ENCODE measurements at regions not wholly inside any gene's neighbourhood (a gene's known extent, or its start where the extent isn't known, plus 50 kb on each side); places are given as distances from the start of the nearest gene placed in this dataset.

- H3K9me3 ChIP-seq: peaks cover 0 to 40% (median 25%) of the 10 kb centered on the region in 8 donors
- 88 to 96% (median 89%) methylated on average over 9 of the region's 9 CpGs for WGBS, 5 donors
- intact Hi-C loops (cut with DNase I; ENCODE audit: low total_unique reads): no loop called here
- H3K4me3 ChIP-seq: no peak overlapping the region
- no peak for TF ChIP-seq POLR2A (IDR thresholded peaks at IDR 0.05)
- TF ChIP-seq CTCF (IDR thresholded peaks at IDR 0.05 in 8 of 11, conservative IDR thresholded peaks at IDR 0.05 in 3 of 11): no peak
- no peak for TF ChIP-seq POLR2AphosphoS5 (IDR thresholded peaks at IDR 0.05)
- no peaks in the 10 kb centered on the region for H3K27me3 ChIP-seq (replicated peaks in 1 of 7)
- H3K27ac ChIP-seq: no peak overlapping the region
- DNase-seq: no peak
- peaks cover 0 to 4% (median 0%) of the 10 kb centered on the region in 6 donors for H3K36me3 ChIP-seq
- H3K4me1 ChIP-seq: peaks cover 0 to 3% (median 0%) of the 10 kb centered on the region in 6 donors
Measured at GRCh38 chr22:49508561-49508960, 319.1 kb downstream of the BRD1 start.

GRCh38 chr22:49507607-49508292, 319.9 kb downstream of the BRD1 start:
- H3K27me3 ChIP-seq (replicated peaks in 1 of 7): no peaks in the 10 kb centered on the region
- no peak for DNase-seq
- 90 to 96% (median 94%) methylated on average over 22 of the region's 22 CpGs for WGBS, 5 donors
- intact Hi-C loops (cut with DNase I; ENCODE audit: low total_unique reads): no loop called here
- peaks cover 0 to 3% (median 0%) of the 10 kb centered on the region in 6 donors for H3K4me1 ChIP-seq
- H3K9me3 ChIP-seq: peaks cover 0 to 38% (median 25%) of the 10 kb centered on the region in 8 donors
- no peak for TF ChIP-seq POLR2AphosphoS5 (IDR thresholded peaks at IDR 0.05)
- peaks cover 0 to 4% (median 0%) of the 10 kb centered on the region in 6 donors for H3K36me3 ChIP-seq
- H3K4me3 ChIP-seq: no peak overlapping the region
- H3K27ac ChIP-seq: no peak overlapping the region

GRCh38 chr22:49506010-49506400, 321.7 kb downstream of the BRD1 start:
- no peak for DNase-seq
- no peak overlapping the region for H3K27ac ChIP-seq
- H3K4me3 ChIP-seq: no peak overlapping the region
- H3K9me3 ChIP-seq: peaks cover 0 to 22% (median 12%) of the 10 kb centered on the region in 8 donors
- no peaks in the 10 kb centered on the region for H3K27me3 ChIP-seq (replicated peaks in 1 of 7)
- peaks cover 0 to 4% (median 0%) of the 10 kb centered on the region in 6 donors for H3K36me3 ChIP-seq
- intact Hi-C loops (cut with DNase I; ENCODE audit: low total_unique reads): no loop called here
- TF ChIP-seq POLR2A (IDR thresholded peaks at IDR 0.05) (no peak), POLR2AphosphoS5 (IDR thresholded peaks at IDR 0.05) (no peak), CTCF (IDR thresholded peaks at IDR 0.05 in 8 of 11, conservative IDR thresholded peaks at IDR 0.05 in 3 of 11) (no peak)
- 89 to 96% (median 94%) methylated on average over 6 of the region's 6 CpGs for WGBS, 5 donors
- no peaks in the 10 kb centered on the region for H3K4me1 ChIP-seq

- no peak overlapping the region for H3K4me3 ChIP-seq
- H3K36me3 ChIP-seq: peaks cover 0 to 4% (median 0%) of the 10 kb centered on the region in 6 donors
- intact Hi-C loops (cut with DNase I; ENCODE audit: low total_unique reads): no loop called here
- H3K4me1 ChIP-seq: no peaks in the 10 kb centered on the region
- 95 to 98% (median 96%) methylated on average over 7 of the region's 7 CpGs for WGBS, 5 donors
- TF ChIP-seq CTCF (IDR thresholded peaks at IDR 0.05 in 8 of 11, conservative IDR thresholded peaks at IDR 0.05 in 3 of 11): no peak
- TF ChIP-seq POLR2A (IDR thresholded peaks at IDR 0.05): no peak
- TF ChIP-seq POLR2AphosphoS5 (IDR thresholded peaks at IDR 0.05): no peak
- DNase-seq: no peak
- no peak overlapping the region for H3K27ac ChIP-seq
- H3K27me3 ChIP-seq (replicated peaks in 1 of 7): no peaks in the 10 kb centered on the region
- H3K9me3 ChIP-seq: peaks cover 0 to 17% (median 7%) of the 10 kb centered on the region in 8 donors
Measured at GRCh38 chr22:49505337-49506009, 322.2 kb downstream of the BRD1 start.

All from spleen (tissue), 11 donors.